HG02885 (cell line): ENCODE measurements at regions not wholly inside any gene's neighbourhood (a gene's known extent, or its start where the extent isn't known, plus 50 kb on each side); places are given as distances from the start of the nearest gene placed in this dataset.
A peak's percentile ranks its signal among the peaks of the same experiment; 100 is the strongest.
"Not testable (repeated sequence)": the region's sequence is repeated elsewhere in the genome, so short reads cannot be mapped to it uniquely, and the experiment has no call there.

Experiments
- ATAC-seq: cut with Tn5 transposase; IDR thresholded peaks from one replicate; pipeline ENCODE4 v1.9.1; 2021; ENCODE audit warnings: mild to moderate bottlenecking; ENCODE audit not compliant: unreplicated experiment, poor library complexity

DNA sequence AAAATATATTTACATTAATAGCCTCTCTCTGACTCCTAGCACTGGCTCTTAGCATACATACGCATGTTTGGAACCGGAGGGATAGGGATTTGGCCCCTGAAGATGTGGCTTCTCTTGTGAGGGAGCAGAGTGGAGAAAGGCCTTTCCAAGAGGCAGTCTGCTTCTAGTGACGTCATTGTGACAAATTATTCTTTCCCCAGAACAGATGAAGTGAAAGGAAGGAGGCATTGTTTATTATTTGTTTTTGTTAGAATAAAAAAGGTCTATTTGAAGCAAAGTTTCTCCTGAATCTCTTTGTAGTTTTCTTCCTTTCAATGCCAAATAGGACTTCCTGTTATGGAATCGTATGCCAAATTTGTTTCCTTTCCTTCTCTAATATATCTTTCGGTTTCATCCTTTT is 361.6 kb downstream of the ICE1 start:
- ATAC-seq: no peak

DNA sequence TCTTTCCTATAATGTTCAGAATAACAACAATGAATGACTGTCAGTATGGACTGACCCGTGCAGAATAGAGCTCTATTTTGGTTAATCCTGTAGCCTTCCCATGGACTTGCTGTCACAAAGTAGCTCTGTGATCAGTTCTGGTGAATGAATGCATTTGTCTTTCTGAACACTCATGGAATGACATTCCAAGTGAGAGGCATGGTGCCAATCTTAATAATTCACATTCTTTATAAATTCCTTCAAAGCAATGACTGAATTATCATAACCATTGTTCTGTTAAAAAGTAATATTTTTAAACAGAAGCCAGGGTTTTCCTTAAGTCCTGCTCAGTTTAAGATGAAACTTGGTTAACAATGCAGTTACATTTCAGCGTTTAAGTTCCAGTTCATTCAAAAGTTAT is 360.5 kb downstream of the ICE1 start:
- no peak for ATAC-seq

DNA sequence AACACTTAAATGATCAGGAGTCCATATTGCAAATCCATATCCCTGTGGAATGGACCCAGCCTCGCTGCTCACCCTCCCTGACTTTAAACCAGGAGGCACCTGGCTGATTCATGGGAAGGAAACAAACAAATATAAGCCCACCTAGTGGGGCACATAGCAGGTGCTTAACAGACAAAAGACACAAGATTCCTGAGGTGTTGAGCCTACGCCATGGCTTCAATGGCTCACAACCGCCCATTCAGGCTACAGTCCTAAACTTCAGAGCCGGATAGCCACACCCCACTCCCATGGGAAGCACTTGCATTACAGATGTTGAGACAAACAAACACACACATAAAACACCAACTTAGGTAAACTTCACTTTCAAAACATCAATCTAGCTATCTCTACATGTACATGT is 359.9 kb downstream of the ICE1 start:
- no peak for ATAC-seq

DNA sequence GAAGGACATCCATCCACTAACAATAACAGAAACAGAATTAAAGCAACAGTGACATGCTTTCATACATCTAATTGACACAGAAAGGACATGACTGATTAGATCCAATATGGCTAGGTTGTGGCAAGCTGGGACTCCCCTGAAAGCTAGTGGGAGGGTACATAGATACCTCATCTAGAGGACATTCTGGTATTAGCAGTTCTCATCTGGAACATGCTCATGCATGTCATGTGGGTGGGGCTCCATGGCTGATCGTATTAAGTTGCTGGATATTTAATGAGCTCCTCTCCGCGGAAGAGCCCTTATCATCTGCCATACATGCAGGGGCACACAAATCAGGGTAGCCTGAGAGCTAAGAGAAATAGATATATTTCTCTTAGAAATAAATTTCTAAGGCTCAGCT is 358.9 kb downstream of the ICE1 start:
- no peak for ATAC-seq

DNA sequence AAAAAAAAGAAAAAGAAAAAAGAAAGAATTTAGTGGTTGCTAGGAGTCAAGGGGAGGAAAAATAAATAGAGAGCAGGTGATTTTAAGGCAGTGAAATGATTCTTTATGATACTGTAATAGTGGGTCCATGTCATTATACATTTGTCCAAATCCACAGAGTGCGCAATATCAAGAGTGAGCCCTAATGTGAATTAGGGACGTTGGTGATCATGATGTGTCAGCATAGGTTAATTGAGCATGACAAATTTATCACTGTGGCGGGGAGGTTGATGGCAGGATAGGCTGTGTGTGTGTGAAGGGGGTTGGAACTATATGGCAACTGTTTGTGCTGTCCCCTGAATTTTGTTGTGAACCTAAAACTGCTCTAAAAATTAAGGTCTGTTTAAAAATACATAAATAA is 357.8 kb downstream of the ICE1 start:
- ATAC-seq: no peak

DNA sequence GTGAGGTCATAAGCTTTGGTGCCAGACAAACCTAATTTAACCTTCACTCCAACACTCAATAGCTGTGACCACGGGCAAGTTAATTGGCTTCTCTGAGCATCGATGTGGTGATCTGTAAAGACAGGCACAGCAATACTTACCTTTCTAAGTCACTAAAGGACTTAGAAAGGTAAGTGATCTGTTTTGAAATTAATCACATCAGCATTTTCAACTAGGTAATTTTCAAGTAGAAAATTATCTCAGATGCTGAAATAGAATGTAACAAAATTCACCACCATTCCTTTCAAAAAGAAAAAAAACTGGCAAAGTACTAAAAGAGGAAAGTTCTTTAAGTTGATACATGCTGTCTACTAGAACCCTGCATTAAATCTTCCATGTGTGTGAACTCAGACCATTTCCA is 354.5 kb downstream of the ICE1 start:
- no peak for ATAC-seq

DNA sequence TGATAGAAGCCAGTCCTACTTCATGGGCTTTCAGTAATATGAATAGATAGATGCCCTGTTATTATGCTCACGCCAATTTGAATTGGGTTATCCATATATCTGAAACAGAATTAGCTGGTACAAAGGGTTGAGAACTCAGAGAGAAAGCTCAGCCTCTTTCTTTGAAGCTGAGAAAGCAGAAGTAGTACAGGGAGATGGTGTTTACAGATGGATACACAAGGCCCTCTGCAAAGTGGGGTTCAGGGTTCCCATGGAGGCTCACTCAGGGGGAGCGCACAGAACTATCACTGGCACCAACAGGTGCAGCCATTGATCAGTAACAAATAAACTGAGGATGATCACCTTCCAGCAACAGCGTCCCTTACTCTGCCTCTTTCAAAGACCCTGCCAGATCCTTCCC is 349.7 kb downstream of the ICE1 start:
- ATAC-seq: no peak

DNA sequence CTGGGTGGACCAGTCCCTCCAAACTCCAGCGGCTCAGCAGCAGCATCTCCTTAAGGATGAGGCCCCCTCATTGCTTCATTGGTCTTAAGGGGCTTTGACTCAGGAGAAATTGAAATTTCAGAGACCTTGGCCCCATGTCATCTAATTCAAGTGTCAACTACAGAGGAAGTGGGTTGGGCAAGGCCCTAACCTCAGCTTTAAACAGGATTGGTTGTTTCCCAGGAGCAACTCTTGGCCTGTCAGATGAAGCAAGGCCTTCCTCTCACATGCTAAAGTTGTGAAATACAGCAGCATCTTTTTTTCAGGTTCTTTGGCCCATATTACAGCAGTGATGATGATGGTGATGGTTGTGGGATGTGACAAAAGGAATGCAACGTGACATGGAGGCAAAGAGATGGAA is 348.3 kb downstream of the ICE1 start:
- no peak for ATAC-seq

DNA sequence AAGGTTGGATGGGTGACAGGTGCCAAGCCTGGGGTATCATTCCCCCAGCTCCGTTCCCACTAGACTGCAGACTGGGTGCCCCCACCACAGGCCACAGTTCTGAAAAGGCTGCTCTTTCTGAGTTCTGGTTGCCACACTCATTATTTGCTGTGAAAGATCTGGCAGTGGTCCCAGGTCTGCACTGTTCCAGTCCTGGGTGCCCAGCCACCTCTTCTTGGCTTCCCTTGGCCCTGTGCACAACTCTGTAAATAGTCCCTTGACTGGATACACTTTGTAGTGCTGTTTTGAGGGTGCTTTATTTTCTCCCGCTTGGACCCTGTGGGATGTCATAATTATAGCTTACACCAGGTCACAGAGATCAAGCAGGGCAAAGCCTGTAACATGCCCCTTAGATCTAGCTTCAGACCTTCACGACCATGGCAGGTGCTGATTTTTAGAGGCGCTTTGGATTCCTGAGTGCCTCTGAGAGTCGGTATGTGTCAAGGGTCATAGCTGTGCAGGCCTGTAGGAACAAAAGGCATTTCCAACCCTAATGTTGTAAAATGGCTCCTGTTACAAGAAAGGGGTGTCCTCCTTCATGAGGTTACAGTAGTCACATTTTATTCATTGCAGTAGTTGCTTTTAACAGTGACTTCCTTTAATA is 344.9 kb downstream of the ICE1 start:
- no peak for ATAC-seq

DNA sequence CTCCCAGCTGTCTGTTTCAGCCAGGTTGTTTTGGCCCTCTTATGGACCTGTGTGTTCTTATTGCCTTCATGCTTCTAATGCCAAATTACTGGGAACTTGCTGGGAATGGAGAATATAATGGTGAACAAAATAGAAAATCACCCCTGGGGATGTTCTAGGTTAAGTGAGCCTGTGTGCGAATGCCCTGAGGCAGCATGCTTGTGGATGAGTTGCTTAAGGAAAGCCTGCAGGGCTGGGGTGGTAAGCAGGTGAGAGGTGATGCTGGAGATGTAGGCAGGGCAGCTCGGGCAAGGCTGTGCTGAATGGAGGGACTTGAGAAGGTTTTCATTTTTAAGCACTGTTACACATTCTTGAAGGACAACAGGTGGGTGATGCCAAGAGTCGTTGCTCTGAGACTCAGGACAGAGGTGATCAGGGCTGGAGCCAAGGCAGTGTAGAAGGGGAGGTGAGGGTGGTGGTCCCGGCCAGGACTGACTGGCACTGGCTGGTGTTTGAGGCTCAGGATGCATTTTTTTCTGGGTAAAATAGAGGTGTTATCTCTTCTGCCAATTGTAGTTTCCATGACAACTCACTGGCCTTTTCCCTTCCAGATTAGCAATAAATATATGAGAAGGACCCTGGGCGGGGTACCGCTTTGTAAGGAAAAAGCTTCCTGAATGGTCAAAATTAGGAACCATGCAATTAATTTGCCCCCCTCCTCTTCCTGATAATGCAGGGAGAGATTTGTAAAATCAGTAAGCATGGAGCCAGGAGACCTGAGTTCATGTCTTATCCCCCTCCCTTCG is 342.8 kb downstream of the ICE1 start:
- no peak for ATAC-seq

DNA sequence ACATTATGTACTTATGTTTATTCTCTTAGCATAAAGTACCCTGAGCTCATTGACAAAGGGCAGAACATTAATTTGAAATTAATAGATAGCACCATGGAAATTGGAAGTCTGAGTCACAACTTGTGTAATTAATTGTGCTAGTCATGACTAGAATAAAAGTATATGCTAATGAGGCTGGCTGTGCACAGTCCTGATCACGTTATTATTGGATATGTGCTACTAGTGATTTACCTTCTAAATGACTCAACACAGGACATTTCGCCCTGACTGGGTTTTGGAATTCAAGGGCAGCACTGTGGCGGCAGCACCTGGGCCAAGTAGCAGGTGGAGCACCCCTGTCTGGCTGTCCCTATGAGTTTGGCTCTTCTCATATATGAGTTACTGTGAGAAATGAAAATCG is 341.8 kb downstream of the ICE1 start:
- ATAC-seq: no peak

DNA sequence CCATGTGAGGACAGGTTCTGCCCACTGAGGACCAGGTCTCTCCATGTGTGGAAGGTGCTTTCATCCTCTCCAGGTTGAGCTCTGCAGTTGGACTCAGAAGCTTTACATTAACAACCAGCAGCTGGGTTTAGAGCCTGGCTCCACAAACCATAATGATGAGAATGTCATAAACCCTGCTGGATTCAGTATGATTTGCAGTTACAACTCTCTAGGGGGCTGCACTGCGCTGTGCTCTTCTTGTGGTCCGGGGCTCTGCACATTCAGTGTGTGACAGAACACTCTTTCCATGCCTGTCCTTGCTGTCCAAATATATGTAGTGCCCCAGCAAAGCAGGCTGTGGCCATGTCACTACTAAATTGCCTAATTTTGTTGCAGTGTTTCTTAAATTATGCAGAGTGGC is 334.3 kb downstream of the ICE1 start:
- no peak for ATAC-seq

DNA sequence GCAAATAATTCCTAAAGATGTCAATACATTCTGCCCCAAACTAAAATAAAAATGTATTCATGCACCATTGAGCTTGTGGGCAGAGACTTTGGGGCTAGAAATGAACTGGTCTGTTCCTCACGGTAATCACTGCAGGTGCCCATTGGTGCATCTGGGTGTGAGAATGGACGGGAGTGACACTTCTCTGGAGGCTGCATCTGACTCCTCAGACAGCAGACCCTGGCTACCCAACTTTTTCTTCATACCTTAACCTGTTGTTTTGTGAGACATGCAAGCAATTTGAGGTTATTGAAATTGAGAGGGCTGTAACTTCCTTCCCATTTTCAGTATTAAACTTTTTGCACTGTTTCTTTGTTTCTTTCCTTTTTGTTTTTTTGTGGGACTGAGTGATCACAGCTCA is 333.4 kb downstream of the ICE1 start:
- peak; percentile 45 for ATAC-seq

DNA sequence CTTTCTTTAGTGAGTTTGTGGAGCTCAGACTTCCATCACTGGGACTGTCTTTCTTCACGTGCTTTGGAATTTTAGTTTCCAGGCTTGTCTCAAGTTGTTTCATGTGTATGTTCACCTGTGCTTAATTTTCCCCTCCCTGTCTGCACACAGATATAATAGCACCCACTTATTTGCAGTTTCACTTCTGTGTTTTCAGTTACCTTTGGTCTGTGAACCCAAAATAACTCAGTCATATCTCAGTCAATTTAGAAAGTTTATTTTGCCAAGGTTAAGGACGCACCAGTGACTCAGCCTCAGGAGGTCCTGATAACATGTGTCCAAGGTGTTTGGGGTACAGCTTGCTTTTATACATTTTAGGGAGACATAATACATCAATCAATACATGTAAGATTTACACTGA is 330.4 kb downstream of the ICE1 start:
- peak; percentile 67 for ATAC-seq

DNA sequence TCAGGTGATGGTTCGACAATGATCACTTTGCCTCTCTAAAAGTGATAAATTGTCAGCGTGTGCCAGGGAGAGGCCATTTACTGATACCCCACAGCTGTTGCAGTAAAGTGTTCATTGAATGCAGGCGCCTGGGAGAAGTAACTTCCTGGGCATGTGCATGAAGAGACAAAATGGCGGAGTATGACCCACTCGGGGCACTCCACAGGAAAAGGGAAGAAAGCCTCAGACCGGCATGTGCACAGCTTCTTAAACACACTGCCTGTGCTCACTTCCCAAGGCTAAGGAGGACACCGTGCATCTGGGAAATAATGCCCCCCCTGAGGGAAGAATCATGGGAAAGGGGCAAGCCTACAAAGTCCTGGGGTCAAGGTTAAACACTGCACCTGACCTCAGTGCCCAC is 329.5 kb downstream of the ICE1 start:
- ATAC-seq: peak; percentile 17

DNA sequence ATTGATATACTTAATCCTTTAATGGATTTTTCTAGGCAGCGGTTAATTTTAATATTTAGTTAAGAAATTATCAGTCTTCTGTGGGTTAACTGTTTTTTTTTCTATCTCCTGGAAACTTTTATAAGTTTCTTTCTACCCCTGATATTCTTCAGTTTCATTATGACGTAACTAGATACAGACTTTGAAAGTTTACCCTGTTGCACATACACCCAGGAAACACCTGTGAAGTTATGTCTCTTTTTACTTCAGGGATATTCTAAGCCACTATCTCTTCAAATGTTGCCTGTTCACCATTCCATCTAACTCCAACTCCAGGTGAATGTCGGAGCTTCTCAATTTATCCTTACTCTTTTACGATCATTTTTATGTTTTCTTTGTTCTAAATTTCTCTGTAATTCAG is 329.0 kb downstream of the ICE1 start:
- peak; percentile 49 for ATAC-seq

DNA sequence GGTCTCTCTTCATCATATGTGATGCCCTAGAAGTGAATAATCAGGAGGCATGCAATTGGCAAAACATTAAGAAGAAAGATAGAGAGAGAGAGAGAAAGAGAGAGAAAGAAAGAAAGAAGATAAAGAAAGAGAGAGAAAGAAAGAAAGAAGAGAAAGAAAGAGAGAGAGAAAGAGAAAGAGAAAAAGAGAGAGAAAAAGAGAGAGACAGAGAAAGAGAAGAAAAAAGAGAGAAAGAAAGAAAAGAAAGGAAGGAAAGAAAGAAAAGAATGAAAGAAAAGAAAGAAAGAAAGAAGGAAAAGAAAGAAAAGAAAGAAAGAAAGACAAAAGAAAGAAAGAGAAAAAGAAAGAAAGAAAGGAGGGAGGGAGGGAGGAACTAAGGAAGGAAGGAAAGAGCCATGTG is 318.9 kb downstream of the ICE1 start:
- no peak for ATAC-seq

DNA sequence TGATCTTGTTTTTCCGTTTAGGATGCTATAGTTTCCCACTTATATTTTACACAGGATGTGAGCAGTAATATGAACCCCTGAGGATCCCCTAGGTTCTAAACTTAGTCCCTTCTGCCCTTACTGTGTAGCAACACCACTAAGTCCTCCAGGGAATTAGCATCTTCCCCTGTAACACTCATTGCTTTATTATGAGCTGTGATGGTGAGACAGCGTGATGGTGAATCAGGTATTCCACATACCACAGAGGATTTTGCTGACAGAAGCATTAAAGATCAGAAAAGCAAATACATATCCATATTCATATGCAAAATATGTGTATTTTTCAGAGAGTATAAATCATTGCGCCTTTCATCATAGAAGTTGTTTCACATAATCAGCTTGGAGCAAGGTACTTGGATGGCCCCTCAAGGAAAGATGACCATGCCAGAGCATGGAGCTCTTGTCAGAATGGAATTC is 317.0 kb downstream of the ICE1 start:
- ATAC-seq: peak; percentile 38

DNA sequence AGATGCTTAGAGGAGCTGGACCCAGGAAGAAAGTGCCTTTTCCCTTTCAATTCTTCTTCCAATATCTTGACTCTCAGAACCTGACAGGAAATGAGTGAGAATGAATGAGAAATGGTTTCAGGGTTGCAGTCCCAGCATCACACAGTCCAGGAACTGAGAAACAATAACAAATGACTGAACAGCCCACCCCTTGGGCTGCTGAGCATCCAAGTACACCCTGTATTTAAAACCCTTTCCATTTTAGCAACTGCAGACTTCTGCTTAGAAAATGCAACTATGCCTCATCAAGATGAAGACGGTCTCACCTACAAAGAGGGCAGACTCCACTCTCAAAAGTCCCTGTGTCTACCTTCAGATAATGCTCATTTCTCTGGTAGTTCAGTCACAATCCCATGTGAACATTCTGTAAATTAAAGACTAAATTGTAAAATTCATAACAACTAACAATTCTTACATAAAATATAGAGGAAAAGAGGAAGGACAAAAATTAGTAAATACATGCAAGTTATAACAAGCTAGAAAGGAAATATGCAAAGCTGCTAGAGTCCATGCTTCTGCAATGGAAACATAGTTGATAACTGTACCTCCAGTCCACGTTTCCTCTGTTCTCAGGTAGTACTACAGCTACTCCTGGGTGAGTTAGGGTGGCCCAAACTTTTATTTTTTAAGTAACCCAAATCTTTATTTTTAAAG is 316.5 kb downstream of the ICE1 start:
- peak; percentile 83 for ATAC-seq

DNA sequence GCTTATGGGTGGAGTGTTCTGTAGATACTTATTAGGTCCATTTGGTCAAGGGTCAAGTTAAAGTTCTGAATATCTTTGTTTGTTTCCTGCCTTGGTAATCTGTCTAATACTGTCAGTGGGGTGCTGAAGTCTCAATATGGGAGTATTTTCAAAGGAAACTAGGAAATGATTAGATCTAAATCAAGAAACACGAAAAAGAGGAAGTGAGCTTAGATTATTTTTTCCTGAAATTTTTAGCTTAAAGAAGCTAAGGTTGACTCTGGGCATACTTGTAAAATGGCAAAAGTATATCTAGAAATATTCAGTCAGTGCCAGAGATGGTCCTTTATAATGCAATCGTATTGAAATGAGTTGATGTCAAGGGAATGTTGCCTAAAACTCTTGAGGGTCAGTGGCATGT is 313.5 kb downstream of the ICE1 start:
- no peak for ATAC-seq

DNA sequence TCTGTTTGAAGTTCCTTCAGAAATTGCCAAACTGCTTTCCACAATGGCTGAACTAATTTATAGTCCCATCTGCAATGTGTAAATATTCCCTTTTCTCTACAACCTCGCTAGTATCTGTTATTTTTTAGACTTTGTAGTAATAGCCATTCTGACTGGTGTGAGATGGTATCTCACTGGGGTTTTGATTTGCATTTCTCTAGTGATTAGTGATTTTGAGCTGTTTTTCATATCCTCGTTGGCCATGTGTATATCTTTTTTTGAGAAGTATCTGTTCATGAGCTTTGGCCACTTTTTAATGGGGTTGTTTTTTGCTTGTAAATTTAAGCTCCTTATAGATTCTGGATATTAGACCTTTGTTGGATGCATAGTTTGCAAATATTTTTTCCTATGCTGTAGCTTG is 310.6 kb downstream of the ICE1 start:
- not testable (repeated sequence) for ATAC-seq

DNA sequence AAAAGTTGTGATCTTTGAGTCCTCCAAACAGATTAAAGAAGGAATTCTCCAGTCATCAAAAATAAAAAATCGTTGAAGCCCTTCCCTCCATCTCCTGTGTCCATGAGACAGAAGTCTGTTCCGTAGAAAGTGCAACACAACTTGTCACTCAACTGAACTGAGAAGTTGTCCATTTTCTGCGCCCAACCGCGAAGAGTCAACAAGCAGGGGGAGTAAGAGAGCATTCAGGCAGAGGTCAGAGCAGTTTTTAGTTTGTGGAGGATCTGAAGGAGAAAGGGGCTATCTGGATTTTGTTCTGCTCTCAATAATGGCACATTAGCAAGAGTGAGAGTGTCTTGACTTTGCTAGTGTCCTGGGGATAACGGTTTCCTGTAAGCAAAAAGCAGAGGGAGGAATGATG is 303.9 kb downstream of the ICE1 start:
- ATAC-seq: no peak
